ENCODE measurements at regions not wholly inside any gene's neighbourhood (a gene's known extent, or its start where the extent isn't known, plus 50 kb on each side); places are given as distances from the start of the nearest gene placed in this dataset.

- no peak for DNase-seq
Observed at GRCh38 chr7:17183630-17184328, 114.7 kb upstream of the AHR start.

GRCh38 chr7:17184805-17185689 lies 113.4 kb upstream of the AHR start:
- no peak for DNase-seq

DNA sequence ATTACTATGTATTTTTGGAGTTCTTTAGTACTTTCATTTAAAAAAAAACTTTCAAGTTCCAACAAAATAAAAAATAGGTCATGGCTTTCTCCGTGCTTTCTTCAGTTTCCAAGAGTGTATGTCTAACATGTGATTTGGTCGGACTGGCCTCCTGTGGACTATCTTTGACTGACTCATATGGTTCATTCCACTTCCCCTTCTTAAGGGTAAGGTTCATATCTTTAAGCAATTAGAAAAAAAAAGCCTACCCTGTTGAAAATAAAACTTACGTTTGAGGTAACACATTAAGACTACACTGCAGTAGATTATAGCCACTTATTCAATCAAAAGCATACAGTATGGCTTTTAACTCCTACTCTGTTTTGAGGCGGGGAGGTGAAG lies 112.8 kb upstream of the AHR start:
- no peak for DNase-seq

DNA sequence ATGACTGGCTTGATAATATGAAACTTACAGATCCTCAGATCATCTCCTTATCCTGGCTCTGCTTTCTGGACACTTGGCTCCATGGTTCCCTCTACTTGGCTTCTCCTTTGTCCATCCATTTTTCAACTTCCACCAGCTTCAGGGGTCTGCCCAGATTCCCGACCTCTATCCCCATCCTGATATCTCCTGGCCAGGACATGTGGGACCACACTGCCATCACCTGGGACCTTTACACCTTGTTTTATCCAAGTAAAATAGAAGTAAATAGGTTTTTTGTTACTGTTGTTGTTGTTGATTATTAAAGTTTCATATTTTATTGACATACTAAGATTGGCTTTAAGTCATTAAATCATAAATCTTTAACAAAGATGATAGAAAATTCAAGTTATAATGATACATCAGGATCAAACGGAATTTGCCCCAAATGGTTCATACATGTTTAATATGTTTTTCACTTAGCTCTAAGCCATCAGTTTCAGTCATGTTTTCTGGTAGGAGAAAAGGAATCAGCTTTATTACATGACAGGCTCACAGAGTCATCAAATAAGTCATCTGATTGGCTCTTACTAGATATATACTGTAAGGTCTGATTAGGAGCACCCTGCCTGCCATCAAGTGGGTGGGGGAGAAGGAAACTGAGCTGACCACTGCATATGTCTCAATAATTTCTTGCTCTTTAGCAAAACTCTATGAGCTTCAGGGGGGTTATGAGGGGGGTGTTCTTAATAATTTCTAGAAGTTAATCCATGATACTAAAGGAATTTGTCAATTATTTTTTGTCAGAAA lies 111.5 kb upstream of the AHR start:
- no peak for DNase-seq

DNA sequence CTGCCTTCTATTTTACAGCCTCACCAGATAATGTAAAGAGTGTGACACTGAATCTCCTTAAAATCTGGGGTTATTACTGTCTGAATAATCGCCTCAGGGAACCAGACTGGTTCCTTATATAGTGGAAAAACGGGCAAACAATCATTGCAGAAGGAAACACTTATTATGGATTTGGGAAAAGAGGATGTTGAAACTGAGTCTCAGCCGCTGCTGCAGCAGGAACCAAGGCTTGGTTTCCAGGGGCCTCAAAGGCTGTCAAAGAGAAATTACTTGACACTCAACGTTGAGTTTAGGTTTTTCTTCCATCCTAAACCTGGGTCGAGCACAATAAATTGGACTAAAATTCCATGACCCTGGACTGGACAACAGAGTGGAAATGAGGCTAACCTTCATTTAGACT lies 103.8 kb upstream of the AHR start:
- no peak for DNase-seq

- DNase-seq: no peak
Observed at GRCh38 chr7:17195576-17195975, 102.9 kb upstream of the AHR start.

GRCh38 chr7:17205910-17206309 lies 92.5 kb upstream of the AHR start:
- DNase-seq: no peak

GRCh38 chr7:17206349-17206905 lies 92.0 kb upstream of the AHR start:
- no peak for DNase-seq

- DNase-seq: no peak
Observed at GRCh38 chr7:17207220-17207619, 91.2 kb upstream of the AHR start.

DNA sequence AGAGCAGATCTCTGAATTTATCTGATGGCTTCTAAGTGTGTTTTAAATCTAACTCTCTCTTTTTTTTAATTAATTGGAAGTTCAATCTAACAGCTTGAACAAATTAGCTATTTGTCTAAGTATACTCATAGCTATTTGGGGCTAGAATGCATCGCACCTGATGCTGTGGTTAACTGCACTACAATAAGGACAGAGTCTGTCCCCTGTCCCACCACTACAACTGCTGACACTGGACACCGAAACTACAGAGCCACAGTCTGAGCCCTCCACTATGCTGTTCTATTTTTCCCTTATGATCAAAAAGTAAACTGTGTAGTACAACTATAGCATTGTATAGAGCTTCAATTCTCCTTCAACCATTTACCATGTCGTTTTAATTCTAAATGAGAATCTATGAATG lies 89.4 kb upstream of the AHR start:
- no peak for DNase-seq

DNA sequence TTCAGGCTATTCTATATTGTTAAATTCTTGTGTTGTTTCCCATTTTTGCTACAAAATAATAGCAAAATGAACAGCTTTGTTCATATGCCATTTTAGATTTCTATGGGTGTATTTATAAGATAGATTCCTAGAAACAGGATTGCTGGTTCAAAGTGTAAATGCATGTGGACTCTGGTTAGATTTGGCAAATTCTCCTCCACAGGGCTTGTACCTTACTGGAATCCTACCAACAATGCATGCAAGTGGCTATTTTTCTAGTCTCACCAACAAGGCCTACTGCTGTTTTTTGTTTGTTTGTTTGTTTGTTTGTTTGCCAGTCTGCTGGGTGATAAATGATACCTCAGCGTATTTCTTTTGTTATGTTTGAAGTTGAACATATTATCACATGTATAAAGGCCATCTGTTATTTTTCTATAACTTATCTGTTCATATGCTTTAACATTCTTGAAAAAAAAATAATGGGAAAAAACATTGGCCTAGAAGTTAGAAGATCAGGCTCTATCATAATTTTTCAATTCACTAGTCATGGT lies 87.1 kb upstream of the AHR start:
- no peak for DNase-seq

DNA sequence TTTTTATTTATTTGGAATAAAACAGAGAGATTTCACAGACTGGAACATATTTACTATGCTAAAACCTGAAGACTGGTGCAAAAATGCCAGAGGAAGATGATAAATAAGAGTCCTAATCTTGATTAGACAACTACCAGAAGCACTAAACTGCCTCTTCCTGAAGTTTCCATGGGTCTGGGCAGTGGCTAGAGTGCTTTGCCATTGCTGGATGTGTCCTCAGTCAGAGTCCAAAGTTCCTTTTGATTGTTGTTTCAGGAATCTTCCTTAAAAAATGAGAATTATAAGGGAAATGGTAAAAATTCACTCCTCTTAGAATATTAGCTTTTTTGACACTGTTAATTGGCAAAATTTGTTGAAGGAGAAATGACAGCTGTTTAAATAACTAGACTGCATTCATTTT lies 86.3 kb upstream of the AHR start:
- no peak for DNase-seq

DNA sequence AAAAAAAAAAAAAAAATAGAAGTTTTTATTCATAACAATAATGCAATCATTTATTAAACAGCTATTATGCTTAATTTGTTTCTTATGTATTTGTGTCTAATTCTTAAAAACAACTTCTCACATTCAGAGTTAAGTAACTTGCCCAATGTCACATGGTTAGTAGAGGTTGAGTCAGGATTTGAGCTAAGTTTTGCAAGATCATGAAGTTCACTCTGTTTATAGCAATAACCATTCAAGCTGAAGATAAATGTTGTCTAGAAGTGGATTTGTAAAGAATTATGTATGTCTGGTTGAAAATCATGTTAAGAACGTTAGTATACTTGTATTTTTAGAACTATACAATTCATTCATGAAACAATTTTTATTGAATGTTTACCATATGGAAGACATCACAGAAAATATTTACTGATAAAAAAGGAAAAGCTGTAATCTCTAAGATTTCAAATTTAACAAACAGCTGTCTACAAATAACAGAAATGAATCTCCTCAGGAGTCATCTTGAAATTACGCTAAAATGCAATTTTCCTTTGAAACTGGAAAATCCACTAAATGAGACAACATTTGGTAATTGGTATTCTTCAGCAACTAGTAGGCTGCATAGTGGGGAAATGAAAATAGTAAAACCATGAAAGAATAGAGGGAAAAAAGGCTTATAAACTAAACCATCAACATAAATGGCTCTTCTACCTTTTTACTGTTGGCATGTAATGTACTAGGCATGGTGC lies 70.5 kb upstream of the AHR start:
- no peak for DNase-seq

DNA sequence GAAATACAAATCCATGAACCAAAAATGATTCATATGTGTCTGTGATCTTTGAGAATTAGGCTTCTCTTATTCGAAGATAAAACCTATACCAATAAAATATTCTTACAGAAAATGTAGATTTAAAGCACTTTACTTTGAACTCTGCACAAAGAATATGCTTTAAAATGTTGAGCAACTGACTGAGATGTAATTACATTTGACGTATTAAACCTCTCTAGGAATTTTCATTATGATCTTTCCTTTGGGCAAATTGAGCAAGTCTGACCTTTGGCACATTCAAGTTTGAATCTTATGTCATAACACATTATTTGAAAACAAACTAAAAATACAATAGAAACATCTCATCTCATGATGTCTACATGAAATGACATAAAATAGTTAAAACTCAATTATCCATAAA lies 69.2 kb upstream of the AHR start:
- no peak for DNase-seq

DNA sequence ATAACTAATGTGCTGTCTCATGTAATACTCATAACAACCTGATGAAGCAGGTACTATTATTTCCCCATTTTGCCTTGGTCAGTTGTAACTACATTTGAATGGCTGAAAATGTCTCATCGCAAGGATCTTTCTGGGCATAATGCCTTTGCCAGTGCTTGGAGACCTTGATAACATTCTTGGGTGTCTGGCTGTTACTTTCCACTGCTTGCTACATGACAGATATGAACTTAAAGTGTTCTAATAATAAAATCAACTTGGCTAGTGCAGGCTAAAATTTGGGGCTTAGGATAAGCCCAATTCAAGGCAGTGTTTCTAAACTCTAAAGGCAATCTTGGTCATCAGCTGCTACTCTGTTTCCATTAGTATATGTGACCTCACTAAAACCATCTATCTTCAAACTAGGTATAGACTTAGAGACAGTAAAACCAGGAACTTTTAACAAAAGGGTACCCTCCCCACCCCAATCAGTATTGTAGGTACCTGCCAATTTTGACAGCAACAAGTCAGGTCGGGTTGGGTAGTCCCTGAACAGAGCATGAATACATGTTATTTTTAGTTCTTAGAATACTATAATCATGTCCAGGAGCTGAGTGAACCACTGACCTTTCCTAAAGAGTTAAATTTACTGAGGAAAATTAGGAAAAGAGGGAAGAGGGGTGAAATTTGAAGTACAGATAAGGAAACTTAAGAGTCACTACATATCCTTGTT lies 68.2 kb upstream of the AHR start:
- DNase-seq: no peak

- DNase-seq: no peak
Observed at GRCh38 chr7:17233603-17234002, 64.8 kb upstream of the AHR start.

DNA sequence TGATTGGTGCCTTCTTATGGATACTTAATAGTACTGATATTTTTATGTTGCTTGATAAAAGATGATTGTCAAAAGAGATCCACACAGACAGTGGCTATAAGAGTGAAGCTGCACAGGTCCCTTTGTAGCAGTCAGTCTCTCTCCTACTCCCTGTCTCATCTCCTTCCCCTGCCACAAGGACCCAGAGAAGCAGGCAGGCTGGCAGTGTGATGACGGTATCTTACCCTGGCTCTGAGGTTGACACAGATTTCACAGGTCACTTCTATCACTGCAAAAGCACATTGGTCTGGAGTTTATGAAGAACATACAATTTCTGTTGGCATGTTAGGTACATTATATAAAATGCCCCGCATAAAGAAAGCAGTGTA lies 64.4 kb upstream of the AHR start:
- DNase-seq: no peak

GRCh38 chr7:17234398-17235031 lies 63.9 kb upstream of the AHR start:
- DNase-seq: no peak

DNA sequence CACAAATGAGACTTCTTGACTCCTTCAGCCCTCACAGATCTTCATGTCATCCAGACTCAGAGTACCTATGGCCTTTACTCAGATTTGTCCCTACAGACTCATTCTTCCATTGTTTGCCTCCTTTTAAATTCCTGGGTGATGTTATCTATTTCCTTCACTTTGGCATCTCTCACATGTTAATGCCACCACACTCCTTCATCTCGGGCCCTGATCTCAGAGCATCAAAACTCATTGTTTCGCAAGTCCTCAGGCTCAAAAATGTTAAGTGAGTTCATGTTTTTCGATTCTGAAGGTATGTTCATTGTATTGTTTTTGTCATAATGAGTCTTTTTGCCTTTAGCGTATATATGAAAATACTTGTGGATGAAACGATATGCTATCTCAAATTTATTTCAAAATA lies 62.3 kb upstream of the AHR start:
- no peak for DNase-seq

DNA sequence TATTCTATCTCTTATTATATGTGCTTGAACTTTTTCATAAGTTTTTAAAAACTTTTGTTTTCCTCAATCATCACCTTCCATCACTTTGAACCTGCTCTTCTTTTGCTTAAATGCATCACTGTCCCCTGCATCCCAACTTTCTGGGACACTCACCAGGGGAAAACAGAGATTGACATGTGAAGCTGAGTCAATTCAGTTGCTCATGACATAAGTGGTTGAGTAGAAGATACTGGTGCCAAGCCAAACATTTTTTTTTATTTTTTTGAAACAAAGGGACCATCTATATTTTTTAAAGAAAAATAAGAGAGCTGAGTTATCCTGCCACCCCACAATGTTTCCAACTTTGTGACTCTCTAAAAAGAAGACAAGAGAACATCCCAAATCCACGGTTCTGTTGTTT lies 61.8 kb upstream of the AHR start:
- no peak for DNase-seq

GRCh38 chr7:17239046-17239445 lies 59.4 kb upstream of the AHR start:
- DNase-seq: no peak
